OCI-LY7 (cell line): ENCODE measurements at regions not wholly inside any gene's neighbourhood (a gene's known extent, or its start where the extent isn't known, plus 50 kb on each side); places are given as distances from the start of the nearest gene placed in this dataset.

Experiments used
- BruUV-seq: library from RNA; stranded (reverse); fragments of 400-500 nt; replicated peaks from 2 replicates; lab custom pipeline; 2021; lab: Mats Ljungman, UMichigan
- CTCF ChIA-PET: fragments of 300-600 bp; sonication (Branson Sonifier 250); formaldehyde crosslinking; loops from one replicate; lab custom pipeline; 2022; ENCODE audit warnings: antibody characterized with exemption; ENCODE audit not compliant: unreplicated experiment; lab: Charles Lee
- POLR2A ChIA-PET: fragments of 300-600 bp; sonication (Branson Sonifier 250); formaldehyde crosslinking; loops from one replicate; lab custom pipeline; 2022; ENCODE audit warnings: antibody characterized with exemption; lab: Charles Lee
- DNase-seq: peaks from one replicate; pipeline ENCODE4 v3.0.0-alpha.2; 2015; ENCODE audit warnings: low spot score
- H2AFZ ChIP-seq: fragments of 200-600 bp; sonication (generic), shearing (Covaris generic); 2 replicates; pipeline ENCODE4 v1.6.1; 2014; ENCODE audit warnings: mild to moderate bottlenecking, antibody characterized with exemption, low read length, moderate library complexity
- H3K27ac ChIP-seq: fragments of 200-600 bp; sonication (generic); 2 replicates; pipeline ENCODE4 v1.5.1; 2014; ENCODE audit warnings: mixed run types, low read depth, mild to moderate bottlenecking, moderate library complexity, low read length, inconsistent platforms; ENCODE audit not compliant: poor library complexity, severe bottlenecking
- H3K36me3 ChIP-seq: fragments of 200-600 bp; sonication (generic); 2 replicates; pipeline ENCODE4 v1.6.1; 2014; ENCODE audit warnings: mild to moderate bottlenecking, antibody characterized with exemption, low read length, moderate library complexity, mixed read lengths; ENCODE audit not compliant: insufficient read depth
- H3K4me1 ChIP-seq: fragments of 200-600 bp; sonication (generic); 2 replicates; pipeline ENCODE4 v1.5.1; 2014; ENCODE audit warnings: mild to moderate bottlenecking, low read length; ENCODE audit not compliant: insufficient read depth, poor library complexity, severe bottlenecking
- H3K4me2 ChIP-seq: fragments of 200-600 bp; sonication (generic); 2 replicates; pipeline ENCODE4 v1.6.1; 2014; ENCODE audit warnings: mild to moderate bottlenecking, low read length
- H3K4me3 ChIP-seq: fragments of 200-600 bp; sonication (generic); 2 replicates; pipeline ENCODE4 v1.5.1; 2014; ENCODE audit warnings: mild to moderate bottlenecking, low read depth, low read length; ENCODE audit not compliant: poor library complexity, severe bottlenecking
- H3K79me2 ChIP-seq: fragments of 200-600 bp; sonication (generic); 2 replicates; pipeline ENCODE4 v1.6.1; 2016; ENCODE audit warnings: low read depth, mild to moderate bottlenecking, low read length, moderate library complexity, mixed read lengths; ENCODE audit not compliant: insufficient read depth
- H3K9me2 ChIP-seq: fragments of 200-600 bp; sonication (generic); 2 replicates; pipeline ENCODE4 v1.6.1; 2016; ENCODE audit warnings: mild to moderate bottlenecking, low read length, mixed read lengths; ENCODE audit not compliant: insufficient read depth
- H3K9me3 ChIP-seq: fragments of 200-600 bp; sonication (generic); 2 replicates; pipeline ENCODE4 v1.6.1; 2014; ENCODE audit warnings: mild to moderate bottlenecking, mixed run types, low read length, mixed read lengths
- H4K20me1 ChIP-seq: fragments of 200-600 bp; sonication (generic); 2 replicates; pipeline ENCODE4 v1.6.1; 2014; ENCODE audit warnings: mild to moderate bottlenecking, antibody characterized with exemption, low read length, moderate library complexity, mixed read lengths; ENCODE audit not compliant: insufficient read depth
- EZH2phosphoT487 ChIP-seq: fragments of 200-600 bp; sonication (generic); IDR thresholded peaks from 2 replicates; pipeline ENCODE4 v1.6.1; 2018; ENCODE audit warnings: low read depth, borderline replicate concordance, mild to moderate bottlenecking, mixed run types, antibody characterized with exemption, low read length, moderate library complexity, mixed read lengths
- intact Hi-C: fragments of 100-400 bp; cut with micrococcal nuclease; formaldehyde crosslinking; loops from one replicate; pipeline ENCODE4 v1.10.0; 2022; ENCODE audit not compliant: unreplicated experiment
- TF ChIP-seq, protein P1 (sequence below): fragments of 200-600 bp; sonication (generic); conservative IDR thresholded peaks from 2 replicates; pipeline ENCODE4 v1.5.1; 2014; ENCODE audit warnings: mild to moderate bottlenecking, antibody characterized with exemption, low read length, moderate library complexity, mixed read lengths

GRCh38 chrX:94123062-94123461 lies 449.1 kb downstream of the FAM133A start:
- no peak for DNase-seq
- no peak for TF ChIP-seq EZH2phosphoT487
- TF ChIP-seq, protein P1, sequence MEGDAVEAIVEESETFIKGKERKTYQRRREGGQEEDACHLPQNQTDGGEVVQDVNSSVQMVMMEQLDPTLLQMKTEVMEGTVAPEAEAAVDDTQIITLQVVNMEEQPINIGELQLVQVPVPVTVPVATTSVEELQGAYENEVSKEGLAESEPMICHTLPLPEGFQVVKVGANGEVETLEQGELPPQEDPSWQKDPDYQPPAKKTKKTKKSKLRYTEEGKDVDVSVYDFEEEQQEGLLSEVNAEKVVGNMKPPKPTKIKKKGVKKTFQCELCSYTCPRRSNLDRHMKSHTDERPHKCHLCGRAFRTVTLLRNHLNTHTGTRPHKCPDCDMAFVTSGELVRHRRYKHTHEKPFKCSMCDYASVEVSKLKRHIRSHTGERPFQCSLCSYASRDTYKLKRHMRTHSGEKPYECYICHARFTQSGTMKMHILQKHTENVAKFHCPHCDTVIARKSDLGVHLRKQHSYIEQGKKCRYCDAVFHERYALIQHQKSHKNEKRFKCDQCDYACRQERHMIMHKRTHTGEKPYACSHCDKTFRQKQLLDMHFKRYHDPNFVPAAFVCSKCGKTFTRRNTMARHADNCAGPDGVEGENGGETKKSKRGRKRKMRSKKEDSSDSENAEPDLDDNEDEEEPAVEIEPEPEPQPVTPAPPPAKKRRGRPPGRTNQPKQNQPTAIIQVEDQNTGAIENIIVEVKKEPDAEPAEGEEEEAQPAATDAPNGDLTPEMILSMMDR, result no peak
- Histone ChIP-seq H3K27ac (no peak overlapping the region), H3K79me2 (no peaks in the 10 kb centered on the region), H3K4me1 (no peaks in the 10 kb centered on the region), H3K36me3 (no peaks in the 10 kb centered on the region), H2AFZ (no peak overlapping the region), H3K4me3 (no peak overlapping the region), H4K20me1 (no peaks in the 10 kb centered on the region), H3K9me2 (no peaks in the 10 kb centered on the region), H3K4me2 (no peak overlapping the region), H3K9me3 (no peaks in the 10 kb centered on the region)
- CTCF ChIA-PET, result no interaction called here
- intact Hi-C loops, result no loop called here
- no TSS peak for BruUV-seq
- POLR2A ChIA-PET, result no interaction called here

DNA sequence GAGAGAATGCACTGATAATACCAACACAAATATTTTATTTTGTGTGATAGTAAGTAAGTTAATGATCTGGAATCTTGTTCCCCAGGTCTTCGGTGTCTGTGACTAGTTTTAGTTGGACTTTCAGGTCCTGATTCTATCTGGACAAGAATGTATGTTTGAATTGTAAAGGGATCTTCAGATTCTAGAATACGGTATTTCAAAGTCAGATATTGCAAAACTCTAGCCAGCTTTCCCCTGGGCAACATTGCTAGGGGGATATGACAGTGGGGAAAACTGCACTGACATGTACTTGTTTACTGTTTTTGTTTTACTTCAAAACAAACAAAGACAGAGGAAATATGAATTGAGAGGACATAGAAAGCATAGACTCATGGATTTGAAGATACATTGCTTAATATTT lies 489.0 kb downstream of the FAM133A start:
- DNase-seq, result no peak
- no peaks in the 10 kb centered on the region for H4K20me1 ChIP-seq
- intact Hi-C loops, result no loop called here
- ChIA-PET POLR2A (no interaction called here), CTCF (no interaction called here)
- H3K9me2 ChIP-seq, result no peaks in the 10 kb centered on the region
- H2AFZ ChIP-seq, result no peak overlapping the region
- BruUV-seq, result no TSS peak
- H3K79me2 ChIP-seq, result no peaks in the 10 kb centered on the region
- no peak overlapping the region for H3K4me2 ChIP-seq
- no peaks in the 10 kb centered on the region for H3K36me3 ChIP-seq
- TF ChIP-seq, protein P1, result no peak
- no peaks in the 10 kb centered on the region for H3K9me3 ChIP-seq
- H3K4me3 ChIP-seq, result no peak overlapping the region
- H3K4me1 ChIP-seq, result no peaks in the 10 kb centered on the region
- no peak overlapping the region for H3K27ac ChIP-seq

GRCh38 chrX:94178145-94178788 lies 504.3 kb downstream of the FAM133A start:
- H3K4me1 ChIP-seq, result no peaks in the 10 kb centered on the region
- no peak for DNase-seq
- CTCF ChIA-PET, result no interaction called here
- no peaks in the 10 kb centered on the region for H3K9me2 ChIP-seq
- H3K27ac ChIP-seq, result no peak overlapping the region
- H3K79me2 ChIP-seq, result no peaks in the 10 kb centered on the region
- H4K20me1 ChIP-seq, result no peaks in the 10 kb centered on the region
- no peaks in the 10 kb centered on the region for H3K9me3 ChIP-seq
- intact Hi-C loops, result no loop called here
- TF ChIP-seq EZH2phosphoT487, result no peak
- TF ChIP-seq, protein P1, result no peak
- H3K36me3 ChIP-seq, result no peaks in the 10 kb centered on the region
- POLR2A ChIA-PET, result no interaction called here
- H2AFZ ChIP-seq, result no peak overlapping the region
- BruUV-seq, result no TSS peak
- no peak overlapping the region for H3K4me2 ChIP-seq
- H3K4me3 ChIP-seq, result no peak overlapping the region
